NOMO-1 treated with DMSO at 0.1 percent for 48 hours (cell line): ENCODE measurements at regions not wholly inside any gene's neighbourhood (a gene's known extent, or its start where the extent isn't known, plus 50 kb on each side); places are given as distances from the start of the nearest gene placed in this dataset.

ENCODE experiments used
- DNase-seq: peaks from one replicate; lab custom pipeline; 2025; ENCODE audit not compliant: unreplicated experiment; lab: John Stamatoyannopoulos, UW

GRCh38 chr2:140064243-140064642 is 1284.1 kb upstream of the NXPH2 start:
- no peak for DNase-seq

- no peak for DNase-seq
Measured at GRCh38 chr2:140063356-140063755, 1283.2 kb upstream of the NXPH2 start.

- DNase-seq, result no peak
Measured at GRCh38 chr2:140061240-140061639, 1281.0 kb upstream of the NXPH2 start.

- DNase-seq, result no peak
Measured at GRCh38 chr2:140057928-140058327, 1277.7 kb upstream of the NXPH2 start.

GRCh38 chr2:140041811-140042210 is 1261.6 kb upstream of the NXPH2 start:
- no peak for DNase-seq

- DNase-seq, result no peak
Measured at GRCh38 chr2:140041239-140041638, 1261.0 kb upstream of the NXPH2 start.

- DNase-seq, result no peak
Measured at GRCh38 chr2:140033638-140034037, 1253.4 kb upstream of the NXPH2 start.

GRCh38 chr2:140027966-140028365 is 1247.8 kb upstream of the NXPH2 start:
- no peak for DNase-seq

GRCh38 chr2:140027320-140027719 is 1247.1 kb upstream of the NXPH2 start:
- no peak for DNase-seq

GRCh38 chr2:140023291-140023690 is 1243.1 kb upstream of the NXPH2 start:
- no peak for DNase-seq

- DNase-seq, result no peak
Measured at GRCh38 chr2:140018541-140018940, 1238.4 kb upstream of the NXPH2 start.

- no peak for DNase-seq
Measured at GRCh38 chr2:140014204-140014546, 1234.0 kb upstream of the NXPH2 start.

- no peak for DNase-seq
Measured at GRCh38 chr2:140013545-140014203, 1233.5 kb upstream of the NXPH2 start.

GRCh38 chr2:140011287-140011686 is 1231.1 kb upstream of the NXPH2 start:
- no peak for DNase-seq

- no peak for DNase-seq
Measured at GRCh38 chr2:140002110-140002509, 1221.9 kb upstream of the NXPH2 start.

- no peak for DNase-seq
Measured at GRCh38 chr2:139992711-139993345, 1212.6 kb upstream of the NXPH2 start.

- DNase-seq, result no peak
Measured at GRCh38 chr2:139992078-139992477, 1211.9 kb upstream of the NXPH2 start.

GRCh38 chr2:139990646-139991335 is 1210.6 kb upstream of the NXPH2 start:
- DNase-seq, result no peak

- DNase-seq, result no peak
Measured at GRCh38 chr2:139969323-139969722, 1189.1 kb upstream of the NXPH2 start.

- no peak for DNase-seq
Measured at GRCh38 chr2:139968588-139968987, 1188.4 kb upstream of the NXPH2 start.

GRCh38 chr2:139967665-139968064 is 1187.5 kb upstream of the NXPH2 start:
- no peak for DNase-seq

GRCh38 chr2:139964721-139965440 is 1184.7 kb upstream of the NXPH2 start:
- no peak for DNase-seq
